H1 (cell line): ENCODE measurements at regions not wholly inside any gene's neighbourhood (a gene's known extent, or its start where the extent isn't known, plus 50 kb on each side); places are given as distances from the start of the nearest gene placed in this dataset.

Experiments used
- CTCF ChIA-PET: fragments of 300-600 bp; sonication (Branson Sonifier 250); formaldehyde crosslinking; loops from one replicate; lab custom pipeline; 2021; ENCODE audit not compliant: partially characterized antibody; lab: Charles Lee
- POLR2A ChIA-PET: fragments of 300-600 bp; sonication (Branson Sonifier 250); formaldehyde crosslinking; loops from one replicate; lab custom pipeline; 2021; ENCODE audit warnings: inconsistent platforms; ENCODE audit not compliant: partially characterized antibody; lab: Charles Lee
- DNase-seq, 2 experiments: peaks; one replicate each; pipeline versions ENCODE4 v3.0.0 to v3.0.0-alpha.2; 2010 to 2022; ENCODE audit warnings: low spot score in 2 of 2, low read depth in 1 of 2, mixed read lengths in 1 of 2
- FAIRE-seq: peaks from 2 replicates; lab custom pipeline; 2011; peaks lifted over from hg19 to GRCh38; lab: Jason Lieb, UNC
- H2AFZ ChIP-seq: 2 replicates; pipeline ENCODE4 v1.8.1; 2012; ENCODE audit warnings: low read length, inconsistent platforms
- H2AK5ac ChIP-seq: 2 replicates; pipeline ENCODE4 v1.6.1; 2013; ENCODE audit warnings: low read depth, low read length
- H2BK120ac ChIP-seq: replicated peaks from 2 replicates; pipeline ENCODE3; 2013; ENCODE audit warnings: low read depth, low read length, inconsistent platforms
- H2BK12ac ChIP-seq: 2 replicates; pipeline ENCODE4 v1.6.1; 2013; ENCODE audit warnings: low read depth, low read length
- H2BK15ac ChIP-seq: 2 replicates; pipeline ENCODE4 v1.6.1; 2013; ENCODE audit warnings: low read length
- H2BK20ac ChIP-seq: 2 replicates; pipeline ENCODE4 v1.6.1; 2013; ENCODE audit warnings: low read length
- H2BK5ac ChIP-seq: 2 replicates; pipeline ENCODE4 v1.6.1; 2013; ENCODE audit warnings: low read depth, low read length
- H3K14ac ChIP-seq: 2 replicates; pipeline ENCODE4 v1.6.1; 2013; ENCODE audit warnings: inconsistent platforms; ENCODE audit not compliant: insufficient read length
- H3K18ac ChIP-seq: 2 replicates; pipeline ENCODE4 v1.6.1; 2013; ENCODE audit warnings: low read length; ENCODE audit errors: extremely low read depth
- H3K23ac ChIP-seq: 2 replicates; pipeline ENCODE4 v1.6.1; 2013; ENCODE audit warnings: inconsistent platforms; ENCODE audit not compliant: insufficient read length
- H3K23me2 ChIP-seq: 2 replicates; pipeline ENCODE4 v1.6.1; 2013; ENCODE audit warnings: low read depth, low read length
- H3K27ac ChIP-seq: 2 replicates; pipeline ENCODE4 v1.6.1; 2011; ENCODE audit warnings: low read depth, low read length, inconsistent platforms
- H3K27me3 ChIP-seq, 4 experiments: replicated peaks in 1 of 4; 1 replicate in 1 of 4; 2 replicates in 3 of 4; pipeline versions ENCODE4 v1.6.1 to v1.8.1; 2011 to 2013; ENCODE audit warnings: low read length in 3 of 4, mild to moderate bottlenecking in 3 of 4, inconsistent platforms in 2 of 4, mixed read lengths in 2 of 4, moderate library complexity in 1 of 4; ENCODE audit not compliant: control insufficient read depth in 3 of 4, insufficient read depth in 3 of 4; ENCODE audit errors: extremely low read depth in 1 of 4
- H3K36me3 ChIP-seq, 4 experiments: 2 replicates each; pipeline versions ENCODE4 v1.6.1 to v1.8.1; 2011 to 2013; ENCODE audit warnings: mild to moderate bottlenecking in 4 of 4, low read length in 3 of 4, moderate library complexity in 2 of 4, control low read depth in 1 of 4, inconsistent platforms in 1 of 4; ENCODE audit not compliant: insufficient read depth in 4 of 4, control insufficient read depth in 2 of 4
- H3K4ac ChIP-seq: replicated peaks from 2 replicates; pipeline ENCODE3; 2013; ENCODE audit warnings: low read length, low read depth, mixed read lengths, inconsistent platforms; ENCODE audit not compliant: insufficient read length
- H3K4me1 ChIP-seq, 4 experiments: replicated peaks in 1 of 4; 1 replicate in 1 of 4; 2 replicates in 3 of 4; pipeline versions ENCODE4 v1.6.1 to v1.8.1; 2011 to 2013; ENCODE audit warnings: low read length in 3 of 4, inconsistent platforms in 2 of 4, mixed read lengths in 1 of 4; ENCODE audit not compliant: insufficient read depth in 4 of 4, control insufficient read depth in 3 of 4
- H3K4me2 ChIP-seq, 2 experiments: 2 replicates each; pipeline versions ENCODE4 v1.6.1 to v1.8.1; 2011 to 2013; ENCODE audit warnings: low read depth in 2 of 2, low read length in 2 of 2, control low read depth in 1 of 2, inconsistent platforms in 1 of 2, mild to moderate bottlenecking in 1 of 2; ENCODE audit not compliant: insufficient read depth in 1 of 2
- H3K4me3 ChIP-seq, 4 experiments: fragments of 200-600, 300-600 bp in 1 of 4; sonication (generic), shearing (Covaris generic), sonication (Bioruptor Twin) in 1 of 4; 2 replicates each; pipeline versions ENCODE4 v1.5.1 to v1.8.1; 2011 to 2016; ENCODE audit warnings: low read length in 4 of 4, low read depth in 3 of 4, control low read depth in 2 of 4, inconsistent platforms in 2 of 4, mild to moderate bottlenecking in 2 of 4, mixed read lengths in 1 of 4, moderate library complexity in 1 of 4; ENCODE audit not compliant: insufficient read depth in 2 of 4; ENCODE audit errors: extremely low read depth in 1 of 4
- H3K56ac ChIP-seq: replicated peaks from 2 replicates; pipeline ENCODE3; 2013; ENCODE audit warnings: low read depth, mild to moderate bottlenecking, mixed read lengths, low read length, inconsistent platforms; ENCODE audit not compliant: insufficient read length
- H3K79me1 ChIP-seq: 2 replicates; pipeline ENCODE4 v1.6.1; 2013; ENCODE audit warnings: low read depth, low read length, control low read depth
- H3K79me2 ChIP-seq, 2 experiments: 2 replicates each; pipeline versions ENCODE4 v1.6.1 to v1.8.1; 2012 to 2013; ENCODE audit warnings: low read length in 2 of 2, mild to moderate bottlenecking in 2 of 2, inconsistent platforms in 1 of 2; ENCODE audit not compliant: insufficient read depth in 2 of 2, control insufficient read depth in 1 of 2
- H3K9ac ChIP-seq, 4 experiments: replicated peaks in 1 of 4; 1 replicate in 1 of 4; 2 replicates in 3 of 4; pipeline versions ENCODE4 v1.6.1 to v1.8.1; 2011 to 2013; ENCODE audit warnings: low read depth in 3 of 4, low read length in 3 of 4, control low read depth in 2 of 4, mild to moderate bottlenecking in 2 of 4, moderate library complexity in 2 of 4, inconsistent platforms in 1 of 4; ENCODE audit errors: extremely low read depth in 1 of 4
- H3K9me3 ChIP-seq, 2 experiments: 2 replicates each; pipeline versions ENCODE4 v1.6.1 to v1.8.1; 2012 to 2013; ENCODE audit warnings: mild to moderate bottlenecking in 2 of 2, moderate library complexity in 2 of 2, control low read depth in 1 of 2, inconsistent platforms in 1 of 2, low read depth in 1 of 2, low read length in 1 of 2, mixed read lengths in 1 of 2; ENCODE audit not compliant: insufficient read depth in 2 of 2
- H4K20me1 ChIP-seq, 2 experiments: replicated peaks in 1 of 2; 2 replicates each; pipeline versions ENCODE3 to v1.8.1; 2011 to 2013; ENCODE audit warnings: inconsistent platforms in 2 of 2, low read length in 2 of 2, mild to moderate bottlenecking in 1 of 2; ENCODE audit not compliant: insufficient read depth in 2 of 2, control insufficient read depth in 1 of 2
- H4K5ac ChIP-seq: 2 replicates; pipeline ENCODE4 v1.6.1; 2013; ENCODE audit warnings: low read length, low read depth, mixed read lengths, inconsistent platforms; ENCODE audit not compliant: insufficient read length
- H4K8ac ChIP-seq: 2 replicates; pipeline ENCODE4 v1.8.0; 2013; ENCODE audit warnings: mild to moderate bottlenecking, moderate library complexity, low read length, inconsistent platforms; ENCODE audit not compliant: insufficient read depth; ENCODE audit errors: extremely low read depth
- H4K91ac ChIP-seq: replicated peaks from 2 replicates; pipeline ENCODE3; 2013; ENCODE audit warnings: low read length, mixed read lengths, inconsistent platforms; ENCODE audit not compliant: insufficient read length
- ASH2L ChIP-seq: fragments of 200-600, 300-600 bp; sonication (generic); IDR thresholded peaks from one replicate; pipeline ENCODE4 v1.7.1; 2017; ENCODE audit warnings: low read length
- CHD1 ChIP-seq: IDR thresholded peaks from 2 replicates; pipeline ENCODE4 v1.6.1; 2012; ENCODE audit warnings: low read depth, low read length, improper control_type of control experiment
- CTBP2 ChIP-seq: IDR thresholded peaks from 2 replicates; pipeline ENCODE4 v1.7.0; 2011; ENCODE audit warnings: borderline replicate concordance, mild to moderate bottlenecking, moderate library complexity, mixed read lengths, low read length; ENCODE audit not compliant: insufficient read depth, insufficient read length
- JUN ChIP-seq: IDR thresholded peaks from 2 replicates; pipeline ENCODE4 v1.6.1; 2011; ENCODE audit warnings: low read depth, mild to moderate bottlenecking, improper control_type of control experiment, low read length
- JUND ChIP-seq: IDR thresholded peaks from 2 replicates; pipeline ENCODE4 v1.6.1; 2011; ENCODE audit warnings: mild to moderate bottlenecking, improper control_type of control experiment, low read length
- KDM5A ChIP-seq: fragments of 200-600 bp; IDR thresholded peaks from 2 replicates; pipeline ENCODE4 v1.7.1; 2012; ENCODE audit warnings: mild to moderate bottlenecking, low read length, inconsistent platforms, mixed read lengths
- MAX ChIP-seq: IDR thresholded peaks from 2 replicates; pipeline ENCODE4 v1.6.1; 2012; ENCODE audit warnings: inconsistent platforms
- PHF8 ChIP-seq: fragments of 200-600 bp; sonication (generic); conservative IDR thresholded peaks from 2 replicates; pipeline ENCODE4 v1.7.1; 2012; ENCODE audit warnings: low read depth, mild to moderate bottlenecking, inconsistent platforms, low read length, moderate library complexity
- RBBP5 ChIP-seq: IDR thresholded peaks from 2 replicates; pipeline ENCODE4 v1.7.1; 2012; ENCODE audit warnings: low read depth, mild to moderate bottlenecking, inconsistent platforms, low read length, moderate library complexity, borderline replicate concordance
- RNF2 ChIP-seq: fragments of 200-900, 300-1000 bp; sonication (generic); IDR thresholded peaks from 2 replicates; pipeline ENCODE4 v1.7.1; 2016; ENCODE audit warnings: borderline replicate concordance, low read depth, mild to moderate bottlenecking, antibody characterized with exemption, low read length; ENCODE audit not compliant: poor library complexity, severe bottlenecking; ENCODE audit errors: missing control alignments
- SP1 ChIP-seq: IDR thresholded peaks from 2 replicates; pipeline ENCODE4 v1.6.1; 2011; ENCODE audit warnings: low read depth, low read length
- SP2 ChIP-seq: IDR thresholded peaks from 2 replicates; pipeline ENCODE4 v1.6.1; 2012; ENCODE audit warnings: mild to moderate bottlenecking, low read length, inconsistent platforms
- SUZ12 ChIP-seq: fragments of 200-600 bp; sonication (generic); IDR thresholded peaks from 2 replicates; pipeline ENCODE4 v1.6.1; 2012; ENCODE audit warnings: mild to moderate bottlenecking, inconsistent platforms, low read length, moderate library complexity, mixed read lengths
- WGBS, 2 experiments: shearing (Covaris generic) in 1 of 2; methylation state at CpG; one replicate each; pipeline versions ENCODE4 v1.1.6 to v1.1.7; 2013 to 2015; ENCODE audit warnings: low lambda C conversion rate in 2 of 2, mixed read lengths in 2 of 2, inconsistent platforms in 1 of 2, low coverage in 1 of 2, missing lambda C conversion rate in 1 of 2; ENCODE audit not compliant: insufficient replicate concordance in 2 of 2, insufficient coverage in 1 of 2, insufficient read length in 1 of 2; ENCODE audit errors: extremely low coverage in 1 of 2, missing lambda C conversion rate in 1 of 2; 5-methylcytosine and 5-hydroxymethylcytosine counted together

- Histone ChIP-seq H3K23ac (no peak overlapping the region), H3K27ac (no peak overlapping the region), H3K27me3 (no peaks in the 10 kb centered on the region; a peak in 1 of 7 replicates), H3K4ac (no peak overlapping the region), H4K91ac (no peak overlapping the region), H2BK15ac (no peak overlapping the region; the same call in 1 of the 2 replicates), H3K4me2 (no peak overlapping the region), H2BK12ac (peak overlapping the region; percentile 3), H3K18ac (peak overlapping the region; percentile 40), H4K20me1 (no peaks in the 10 kb centered on the region), H3K4me3 (no peak overlapping the region), H4K5ac (no peak overlapping the region), H3K79me2 (no peaks in the 10 kb centered on the region), H2AK5ac (no peak overlapping the region), H3K23me2 (no peaks in the 10 kb centered on the region), H2BK20ac (peak overlapping the region; percentile 80; the same call in 1 of the 2 replicates), H2AFZ (no peak overlapping the region), H3K14ac (no peak overlapping the region), H3K9ac (no peak overlapping the region), H3K4me1 (peaks cover 6 to 24% (median 15%) of the 10 kb centered on the region in 4 experiments), H3K79me1 (no peaks in the 10 kb centered on the region), H3K9me3 (no peaks in the 10 kb centered on the region), H3K56ac (no peak overlapping the region), H3K36me3 (no peaks in the 10 kb centered on the region), H2BK120ac (no peak overlapping the region), H2BK5ac (peak overlapping the region; percentile 37; the same call in 1 of the 2 replicates), H4K8ac (no peak overlapping the region)
- WGBS, 2 experiments, result 93% methylated on average over 2 of the region's 2 CpGs; no CpG with 5 or more reads in 1 of the 2 experiments
- ChIA-PET POLR2A (interaction anchor here (0.7 to 1.5 kb wide), 5 partner anchors 9 to 384 kb away, joined by 3 to 5 read pairs (median 3); no protein-coding TSS in a partner anchor), CTCF (interaction anchor here (0.9 to 1.6 kb wide), 8 partner anchors 10 to 129 kb away, joined by 3 to 10 read pairs (median 4); no protein-coding TSS in a partner anchor)
- no peak for FAIRE-seq
- DNase-seq, result no peak
- no peak for TF ChIP-seq JUND
- TF ChIP-seq KDM5A, result no peak
- no peak for TF ChIP-seq RNF2
- no peak for TF ChIP-seq RBBP5
- no peak for TF ChIP-seq PHF8
- TF ChIP-seq SP2, result no peak
- TF ChIP-seq SUZ12, result no peak
- TF ChIP-seq JUN, result no peak
- no peak for TF ChIP-seq CHD1
- TF ChIP-seq ASH2L, result no peak
- TF ChIP-seq CTBP2, result no peak
- TF ChIP-seq SP1, result no peak
- TF ChIP-seq MAX, result no peak
Measured at GRCh38 chr2:47236503-47237215, 60.3 kb upstream of the CALM2 start.
